Muscle layer of duodenum (tissue), 2 donors: ENCODE measurements at regions not wholly inside any gene's neighbourhood (a gene's known extent, or its start where the extent isn't known, plus 50 kb on each side); places are given as distances from the start of the nearest gene placed in this dataset.
"Not testable (repeated sequence)": the region's sequence is repeated elsewhere in the genome, so short reads cannot be mapped to it uniquely, and the experiment has no call there.

Experiments used
- H3K27ac ChIP-seq: one replicate; pipeline ENCODE4 v1.7.0; 2013; ENCODE audit warnings: mild to moderate bottlenecking, low read length
- H3K27me3 ChIP-seq: one replicate; pipeline ENCODE4 v1.7.0; 2013; ENCODE audit warnings: low read depth, mild to moderate bottlenecking, control low read depth, low read length
- H3K36me3 ChIP-seq, 2 donors: one replicate each; pipeline ENCODE4 v1.7.0; 2013; ENCODE audit warnings: low read length in 2 of 2, control low read depth in 1 of 2, mild to moderate bottlenecking in 1 of 2; ENCODE audit not compliant: insufficient read depth in 2 of 2, control insufficient read depth in 1 of 2
- H3K4me1 ChIP-seq, 2 donors: one replicate each; pipeline ENCODE4 v1.7.0; 2013; ENCODE audit warnings: low read length in 2 of 2, mild to moderate bottlenecking in 2 of 2, control low read depth in 1 of 2, moderate library complexity in 1 of 2; ENCODE audit not compliant: insufficient read depth in 2 of 2, control insufficient read depth in 1 of 2
- H3K4me3 ChIP-seq, 2 donors: one replicate each; pipeline ENCODE4 v1.7.0; 2013; ENCODE audit warnings: low read length in 2 of 2, low read depth in 1 of 2, mild to moderate bottlenecking in 1 of 2
- H3K9me3 ChIP-seq, 2 donors: one replicate each; pipeline ENCODE4 v1.7.0; 2013; ENCODE audit warnings: low read length in 2 of 2, control low read depth in 1 of 2, mild to moderate bottlenecking in 1 of 2; ENCODE audit not compliant: control insufficient read depth in 1 of 2
- donor health status: healthy.

GRCh38 chr2:195569255-195569654, 87.8 kb upstream of the SLC39A10 start:
- Histone ChIP-seq H3K9me3 (no peaks in the 10 kb centered on the region), H3K4me1 (no peaks in the 10 kb centered on the region), H3K36me3 (no peaks in the 10 kb centered on the region), H3K27me3 (no peaks in the 10 kb centered on the region), H3K4me3 (no peak overlapping the region), H3K27ac (no peak overlapping the region)

GRCh38 chr2:195564625-195565135, 92.3 kb upstream of the SLC39A10 start:
- not testable (repeated sequence) for H3K27ac ChIP-seq, H3K4me1 ChIP-seq, H3K27me3 ChIP-seq, H3K9me3 ChIP-seq, H3K4me3 ChIP-seq, H3K36me3 ChIP-seq

DNA sequence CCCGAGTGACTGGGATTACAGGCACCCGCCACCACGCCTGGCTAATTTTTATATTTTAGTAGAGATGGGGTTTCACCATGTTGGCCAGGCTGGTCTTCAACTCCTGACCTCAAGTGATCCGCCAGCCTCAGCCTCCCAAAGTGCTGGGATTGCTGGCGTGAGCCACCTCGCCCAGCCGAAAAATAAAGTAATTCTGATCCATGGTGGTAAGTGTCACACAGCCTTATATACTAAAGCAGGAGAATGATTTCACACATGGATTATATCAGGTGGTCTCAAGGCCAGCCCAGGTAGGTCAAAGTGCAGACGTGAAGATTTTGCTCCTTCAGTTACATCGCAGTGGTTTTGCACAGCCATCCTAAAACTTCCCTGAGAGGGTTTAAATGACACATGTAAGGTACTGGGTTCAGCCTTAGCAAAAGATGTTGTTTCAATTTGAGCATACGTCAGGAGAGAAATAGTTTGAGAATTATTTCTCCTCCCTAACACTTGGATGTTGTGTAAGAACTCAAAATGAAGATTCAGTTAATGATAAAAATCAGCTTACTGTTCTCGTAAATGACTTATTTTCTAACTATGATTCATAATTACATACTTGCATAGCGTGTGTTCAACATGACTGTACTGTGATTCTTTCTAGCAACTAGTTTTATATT, 93.0 kb upstream of the SLC39A10 start:
- Histone ChIP-seq H3K27ac (no peak overlapping the region), H3K4me3 (no peak overlapping the region), H3K27me3 (no peaks in the 10 kb centered on the region)

DNA sequence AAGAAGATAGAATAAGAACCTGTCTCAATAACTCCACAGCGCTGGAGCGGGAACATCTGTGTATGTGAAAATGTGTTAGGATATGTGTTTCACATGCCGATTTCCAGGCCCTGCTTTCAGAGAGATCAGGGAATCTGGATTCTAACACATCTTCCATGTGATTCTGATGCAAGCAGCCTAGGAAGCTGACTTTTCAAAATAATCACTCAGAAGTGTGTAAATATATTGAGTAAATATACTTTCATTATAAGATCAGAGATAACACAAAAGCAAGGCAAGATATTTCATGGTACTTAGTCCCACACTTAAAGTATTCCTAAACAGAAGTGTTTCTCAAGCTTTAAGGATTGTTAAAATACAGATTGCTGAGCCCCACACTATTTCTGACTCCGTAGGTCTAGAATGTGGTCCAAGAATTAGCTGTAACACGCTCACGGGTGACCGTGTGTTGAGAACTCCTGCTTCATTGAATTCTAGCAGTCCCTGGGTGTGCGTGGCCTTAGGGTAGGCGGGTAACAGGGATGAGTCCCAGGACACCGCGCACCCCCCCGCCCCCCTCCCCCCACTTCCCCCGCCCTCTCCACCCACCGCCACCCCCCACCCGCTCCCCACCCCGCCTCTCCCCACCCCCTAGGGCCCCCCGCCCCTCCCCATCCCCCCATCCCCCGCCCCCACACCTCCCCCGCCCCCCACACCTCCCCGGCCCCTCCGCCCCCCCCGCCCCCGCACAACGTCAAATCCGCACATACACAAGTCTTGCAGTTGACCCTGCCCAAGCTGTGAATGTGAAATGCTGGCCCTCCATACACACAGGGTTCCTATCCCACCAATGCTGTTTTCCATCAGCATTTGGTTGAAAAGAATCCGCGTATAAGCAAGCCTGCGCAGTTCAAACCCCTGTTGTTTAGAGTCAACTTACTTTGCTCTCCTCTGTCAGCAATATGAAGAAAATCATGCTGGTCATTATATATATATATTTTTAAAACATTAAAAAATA, 94.2 kb upstream of the SLC39A10 start:
- Histone ChIP-seq H3K4me1 (no peaks in the 10 kb centered on the region), H3K27me3 (no peaks in the 10 kb centered on the region), H3K36me3 (no peaks in the 10 kb centered on the region), H3K9me3 (no peaks in the 10 kb centered on the region), H3K27ac (no peak overlapping the region), H3K4me3 (no peak overlapping the region)

More for the DNA sequence above, 93.0 kb upstream of the SLC39A10 start:
- Histone ChIP-seq H3K9me3 (no peaks in the 10 kb centered on the region), H3K36me3 (no peaks in the 10 kb centered on the region), H3K4me1 (no peaks in the 10 kb centered on the region)

GRCh38 chr2:195561116-195561921, 95.7 kb upstream of the SLC39A10 start:
- no peaks in the 10 kb centered on the region for H3K4me1 ChIP-seq
- H3K27ac ChIP-seq: no peak overlapping the region
- no peaks in the 10 kb centered on the region for H3K27me3 ChIP-seq
- no peak overlapping the region for H3K4me3 ChIP-seq
- no peaks in the 10 kb centered on the region for H3K36me3 ChIP-seq
- H3K9me3 ChIP-seq: no peaks in the 10 kb centered on the region

DNA sequence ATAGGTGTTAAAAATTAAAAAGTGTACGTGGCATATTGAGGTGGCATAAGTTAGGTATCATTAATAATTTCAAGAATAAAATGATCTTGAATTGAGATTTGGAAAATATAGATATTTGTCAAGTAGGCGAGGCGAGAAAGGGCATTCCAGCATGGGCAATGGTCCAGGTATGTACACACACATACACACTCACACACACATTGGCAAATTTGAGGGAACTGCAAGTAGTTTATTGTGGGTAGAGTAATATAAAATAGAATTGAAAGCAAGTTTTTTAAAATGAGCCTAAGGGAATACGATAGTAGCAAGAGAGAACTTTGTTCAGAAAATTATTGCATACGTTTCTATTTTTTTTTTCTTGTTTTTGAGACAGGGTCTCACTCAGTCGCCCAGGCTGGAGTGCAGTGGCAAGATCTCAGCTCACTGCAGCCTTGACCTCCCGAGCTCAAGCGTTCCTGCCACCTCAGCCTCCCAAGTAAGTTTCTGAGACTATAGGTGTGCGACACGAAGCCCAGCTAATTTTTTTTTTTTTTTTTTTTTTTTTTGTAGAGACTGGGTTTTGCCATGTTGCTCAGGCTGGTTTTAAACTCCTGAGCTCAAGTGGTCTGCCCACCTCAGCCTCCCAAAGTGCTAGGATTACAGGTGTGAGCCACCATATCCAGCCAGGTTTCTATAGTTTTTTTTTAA, 96.7 kb upstream of the SLC39A10 start:
- no peak overlapping the region for H3K27ac ChIP-seq

DNA sequence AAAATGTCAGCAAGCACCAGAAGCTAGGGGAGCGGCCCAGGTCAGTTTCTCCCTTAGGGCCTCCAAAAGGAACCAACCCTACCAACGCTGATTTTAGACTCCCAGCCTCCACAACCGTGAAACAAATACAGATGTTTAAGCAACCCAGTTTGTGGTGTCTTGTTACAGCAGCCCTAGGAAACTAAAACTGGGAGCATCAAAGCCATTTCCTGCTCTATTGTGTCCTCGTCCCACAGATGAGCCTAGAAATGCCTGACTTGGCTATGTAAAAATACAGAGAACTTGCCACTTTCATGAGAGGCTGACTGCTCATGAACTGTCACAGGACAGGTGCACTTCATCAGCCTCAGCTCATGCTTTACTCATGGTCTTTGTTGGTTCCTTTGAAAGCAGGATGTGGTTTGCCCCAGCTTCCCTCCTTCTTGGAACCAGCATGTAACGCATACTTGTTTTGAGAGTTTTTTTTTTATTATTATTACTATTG, 97.6 kb upstream of the SLC39A10 start:
- Histone ChIP-seq H3K36me3 (no peaks in the 10 kb centered on the region), H3K4me3 (no peak overlapping the region), H3K27ac (no peak overlapping the region), H3K27me3 (no peaks in the 10 kb centered on the region), H3K4me1 (no peaks in the 10 kb centered on the region), H3K9me3 (no peaks in the 10 kb centered on the region)

More for the DNA sequence above, 96.7 kb upstream of the SLC39A10 start:
- H3K27me3 ChIP-seq: no peaks in the 10 kb centered on the region
- no peak overlapping the region for H3K4me3 ChIP-seq
- no peaks in the 10 kb centered on the region for H3K36me3 ChIP-seq
- H3K4me1 ChIP-seq: no peaks in the 10 kb centered on the region
- no peaks in the 10 kb centered on the region for H3K9me3 ChIP-seq

GRCh38 chr2:195555971-195556370, 101.1 kb upstream of the SLC39A10 start:
- Histone ChIP-seq H3K4me1 (no peaks in the 10 kb centered on the region), H3K27me3 (no peaks in the 10 kb centered on the region), H3K9me3 (no peaks in the 10 kb centered on the region), H3K36me3 (no peaks in the 10 kb centered on the region), H3K4me3 (no peak overlapping the region), H3K27ac (no peak overlapping the region)

DNA sequence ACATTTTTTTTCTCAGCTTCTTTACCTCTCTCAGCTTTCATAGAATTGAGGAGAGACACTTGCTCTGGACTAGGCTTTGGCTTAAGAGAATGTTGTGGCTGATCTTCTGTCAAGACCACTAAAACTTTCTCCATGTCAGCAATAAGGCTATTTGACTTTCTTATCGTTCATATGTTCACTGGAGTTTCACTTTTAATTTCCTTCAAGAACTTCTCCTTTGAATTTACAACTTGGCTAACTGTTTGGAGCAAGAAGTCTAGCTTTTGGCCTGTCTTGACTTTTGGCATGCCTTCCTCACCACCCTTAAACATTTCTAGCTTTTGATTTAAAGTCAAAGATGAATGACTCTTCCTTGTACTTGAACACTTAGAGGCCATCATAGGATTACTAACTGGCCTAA, 104.4 kb upstream of the SLC39A10 start:
- H3K9me3 ChIP-seq: peaks cover 0 to 2% of the 10 kb centered on the region in 2 donors
- H3K4me3 ChIP-seq: no peak overlapping the region
- H3K27ac ChIP-seq: no peak overlapping the region
- no peaks in the 10 kb centered on the region for H3K27me3 ChIP-seq
- H3K4me1 ChIP-seq: no peaks in the 10 kb centered on the region
- H3K36me3 ChIP-seq: no peaks in the 10 kb centered on the region

DNA sequence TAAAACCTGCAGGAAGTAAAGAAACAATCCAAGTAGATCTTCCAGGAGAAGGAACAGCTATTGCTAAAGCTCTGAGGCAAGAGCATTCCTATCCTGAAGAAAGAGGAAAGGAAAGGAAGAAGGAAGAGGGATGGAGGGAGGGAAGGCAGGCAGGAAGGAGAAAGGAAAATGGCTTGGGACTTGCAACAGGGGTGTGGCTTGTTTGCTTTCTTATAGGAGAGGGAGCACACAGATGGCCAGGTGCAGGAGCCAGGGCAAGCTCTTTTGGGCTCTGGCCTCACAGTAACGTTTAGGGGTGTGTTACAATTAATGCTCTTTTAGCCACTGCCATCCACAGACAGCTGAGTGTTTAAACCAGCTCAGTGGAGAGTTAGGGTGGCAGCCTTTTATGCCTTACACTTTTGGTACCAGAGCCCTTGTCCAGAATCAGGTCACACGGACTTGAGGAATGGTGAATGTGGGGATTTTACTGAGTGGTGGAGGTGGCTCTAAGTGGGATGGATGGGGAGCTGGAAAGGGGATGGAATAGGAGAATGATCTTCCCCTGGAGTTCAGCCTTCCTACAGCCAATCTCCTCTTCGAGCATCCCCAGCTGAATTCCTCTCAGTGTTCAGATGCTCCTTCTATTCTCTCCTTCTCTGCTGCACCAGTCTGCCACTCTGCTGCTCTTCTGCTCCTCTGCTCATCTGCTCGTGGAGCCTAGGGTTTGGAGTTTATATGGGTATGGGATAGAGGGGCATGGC, 108.7 kb upstream of the SLC39A10 start:
- H3K36me3 ChIP-seq: no peaks in the 10 kb centered on the region
- no peak overlapping the region for H3K27ac ChIP-seq
- no peaks in the 10 kb centered on the region for H3K4me1 ChIP-seq
- no peak overlapping the region for H3K4me3 ChIP-seq
- H3K27me3 ChIP-seq: no peaks in the 10 kb centered on the region
- peaks cover 0 to 2% of the 10 kb centered on the region in 2 donors for H3K9me3 ChIP-seq
